Upper lobe of right lung (tissue), 1 donor: ENCODE measurements at regions not wholly inside any gene's neighbourhood (a gene's known extent, or its start where the extent isn't known, plus 50 kb on each side); places are given as distances from the start of the nearest gene placed in this dataset.

ENCODE experiments used
- ATAC-seq: fragments of 200-7000 bp; cut with Tn5 transposase; one replicate; pipeline ENCODE4 v1.9.1; 2020; ENCODE audit warnings: mild to moderate bottlenecking, moderate library complexity
- DNase-seq: peaks from one replicate; pipeline ENCODE4 v3.0.0-alpha.2; 2020
- H3K27ac ChIP-seq: fragments of 200-600 bp; one replicate; pipeline ENCODE4 v1.8.0; 2022
- H3K27me3 ChIP-seq: fragments of 200-600 bp; one replicate; pipeline ENCODE4 v1.8.0; 2022; ENCODE audit warnings: mild to moderate bottlenecking
- H3K36me3 ChIP-seq: fragments of 200-600 bp; one replicate; pipeline ENCODE4 v1.8.0; 2022
- H3K4me1 ChIP-seq: fragments of 200-600 bp; one replicate; pipeline ENCODE4 v1.8.0; 2022
- H3K4me3 ChIP-seq: fragments of 200-600 bp; one replicate; pipeline ENCODE4 v1.8.0; 2022; ENCODE audit warnings: mild to moderate bottlenecking
- H3K9me3 ChIP-seq: fragments of 200-600 bp; one replicate; pipeline ENCODE4 v1.8.0; 2022
- intact Hi-C: fragments of 100-400 bp; cut with DNase I; formaldehyde crosslinking; loops from one replicate; pipeline ENCODE4 v1.11.0; 2022
- TF ChIP-seq, protein P1 (sequence below): fragments of 200-600 bp; IDR thresholded peaks from one replicate; pipeline ENCODE4 v1.8.0; 2022; ENCODE audit warnings: antibody characterized with exemption
- donor health status: DM: no; HTN: yes; CAD: no; lungs with severe emphysema.

DNA sequence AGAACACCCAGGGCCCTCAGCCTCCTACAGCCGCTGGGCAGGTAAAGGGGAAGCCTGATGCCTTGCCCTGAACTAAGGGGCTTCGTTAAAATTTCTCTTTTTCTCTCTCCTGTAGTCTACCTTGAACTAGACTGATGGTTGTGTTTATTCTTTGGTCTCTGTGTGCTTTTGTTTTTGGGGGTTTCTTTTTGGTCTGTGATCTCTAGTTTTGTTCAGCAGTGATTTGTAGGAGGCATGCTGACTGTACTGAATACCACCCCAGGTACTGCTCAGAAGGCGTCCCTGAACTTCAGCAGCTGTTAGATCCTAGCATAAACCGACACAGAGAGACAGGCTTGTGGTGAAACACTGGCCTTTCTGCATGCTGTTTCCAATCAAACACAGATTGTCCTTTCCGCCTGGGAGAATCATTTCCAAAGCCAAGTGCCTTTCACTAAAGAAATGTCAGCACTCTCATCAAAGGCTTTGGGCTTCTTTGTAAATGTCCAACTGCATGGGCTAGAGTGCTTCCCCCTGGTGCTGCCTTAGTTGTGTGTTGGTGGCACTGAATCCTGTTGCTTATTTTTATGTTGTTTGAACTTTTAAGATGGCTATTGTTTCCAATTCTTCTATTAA is 364.7 kb upstream of the SASH1 start:
- no peaks in the 10 kb centered on the region for H3K36me3 ChIP-seq

DNA sequence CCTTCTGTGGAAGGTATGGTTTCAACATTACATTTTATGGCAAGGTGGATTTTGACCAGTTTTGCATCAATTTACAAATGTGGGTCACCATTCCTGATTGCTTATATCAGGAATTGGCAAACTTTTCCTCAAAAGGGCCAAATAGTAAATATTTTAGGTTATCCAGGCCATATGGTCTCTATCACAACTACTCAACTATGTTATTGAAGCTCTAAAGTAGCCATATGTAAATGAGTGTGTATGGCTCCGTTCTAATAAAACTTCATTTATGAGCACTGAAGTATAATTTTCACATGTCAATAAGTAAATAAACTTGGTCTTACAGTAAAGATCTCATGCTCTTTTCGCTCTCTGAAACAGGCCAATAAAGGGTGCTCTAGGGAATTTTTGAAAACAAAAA is 362.7 kb upstream of the SASH1 start:
- TF ChIP-seq, protein P1, sequence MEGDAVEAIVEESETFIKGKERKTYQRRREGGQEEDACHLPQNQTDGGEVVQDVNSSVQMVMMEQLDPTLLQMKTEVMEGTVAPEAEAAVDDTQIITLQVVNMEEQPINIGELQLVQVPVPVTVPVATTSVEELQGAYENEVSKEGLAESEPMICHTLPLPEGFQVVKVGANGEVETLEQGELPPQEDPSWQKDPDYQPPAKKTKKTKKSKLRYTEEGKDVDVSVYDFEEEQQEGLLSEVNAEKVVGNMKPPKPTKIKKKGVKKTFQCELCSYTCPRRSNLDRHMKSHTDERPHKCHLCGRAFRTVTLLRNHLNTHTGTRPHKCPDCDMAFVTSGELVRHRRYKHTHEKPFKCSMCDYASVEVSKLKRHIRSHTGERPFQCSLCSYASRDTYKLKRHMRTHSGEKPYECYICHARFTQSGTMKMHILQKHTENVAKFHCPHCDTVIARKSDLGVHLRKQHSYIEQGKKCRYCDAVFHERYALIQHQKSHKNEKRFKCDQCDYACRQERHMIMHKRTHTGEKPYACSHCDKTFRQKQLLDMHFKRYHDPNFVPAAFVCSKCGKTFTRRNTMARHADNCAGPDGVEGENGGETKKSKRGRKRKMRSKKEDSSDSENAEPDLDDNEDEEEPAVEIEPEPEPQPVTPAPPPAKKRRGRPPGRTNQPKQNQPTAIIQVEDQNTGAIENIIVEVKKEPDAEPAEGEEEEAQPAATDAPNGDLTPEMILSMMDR, result no peak

More for the DNA sequence above, 364.7 kb upstream of the SASH1 start:
- Histone ChIP-seq H3K4me1 (no peaks in the 10 kb centered on the region), H3K9me3 (no peaks in the 10 kb centered on the region), H3K4me3 (no peak overlapping the region), H3K27me3 (no peaks in the 10 kb centered on the region), H3K27ac (no peak overlapping the region)
- no peak for ATAC-seq
- DNase-seq, result no peak
- intact Hi-C loops, result no loop called here
- TF ChIP-seq, protein P1, result no peak

GRCh38 chr6:147983581-147984366 is 358.9 kb upstream of the SASH1 start:
- Histone ChIP-seq H3K27me3 (no peaks in the 10 kb centered on the region), H3K4me1 (no peaks in the 10 kb centered on the region), H3K9me3 (no peaks in the 10 kb centered on the region), H3K36me3 (no peaks in the 10 kb centered on the region), H3K27ac (no peak overlapping the region), H3K4me3 (no peak overlapping the region)
- intact Hi-C loops, result no loop called here
- TF ChIP-seq, protein P1, result no peak
- ATAC-seq, result no peak
- no peak for DNase-seq

More for the DNA sequence above, 362.7 kb upstream of the SASH1 start:
- Histone ChIP-seq H3K27me3 (no peaks in the 10 kb centered on the region), H3K27ac (no peak overlapping the region), H3K4me3 (no peak overlapping the region), H3K9me3 (no peaks in the 10 kb centered on the region), H3K36me3 (no peaks in the 10 kb centered on the region), H3K4me1 (no peaks in the 10 kb centered on the region)
- DNase-seq (no peak), ATAC-seq (no peak)
- intact Hi-C loops, result no loop called here

- Histone ChIP-seq H3K9me3 (no peaks in the 10 kb centered on the region), H3K27ac (no peak overlapping the region), H3K27me3 (no peaks in the 10 kb centered on the region), H3K36me3 (no peaks in the 10 kb centered on the region), H3K4me3 (no peak overlapping the region), H3K4me1 (no peaks in the 10 kb centered on the region)
- no peak for DNase-seq
- no peak for ATAC-seq
- intact Hi-C loops, result no loop called here
- TF ChIP-seq, protein P1, result no peak
These were observed 355.8 kb upstream of the SASH1 start for GRCh38 chr6:147986846-147987245.

- H3K4me3 ChIP-seq, result no peak overlapping the region
- no peak for ATAC-seq
- no peaks in the 10 kb centered on the region for H3K27me3 ChIP-seq
- no peak for DNase-seq
- intact Hi-C loops, result no loop called here
- TF ChIP-seq, protein P1, result no peak
- H3K36me3 ChIP-seq, result no peaks in the 10 kb centered on the region
- no peaks in the 10 kb centered on the region for H3K4me1 ChIP-seq
- H3K9me3 ChIP-seq, result no peaks in the 10 kb centered on the region
- H3K27ac ChIP-seq, result no peak overlapping the region
These were observed 352.5 kb upstream of the SASH1 start for GRCh38 chr6:147990159-147990558.
